HL-60 (cell line): ENCODE measurements at regions not wholly inside any gene's neighbourhood (a gene's known extent, or its start where the extent isn't known, plus 50 kb on each side); places are given as distances from the start of the nearest gene placed in this dataset.

Experiments used
- DNase-seq, 2 experiments: peaks; one replicate each; pipeline ENCODE4 v3.0.0-alpha.2; 2010 to 2020; ENCODE audit warnings: low read depth in 1 of 2, low spot score in 1 of 2
- H3K27ac ChIP-seq: fragments of 250-450 bp; sonication (Bioruptor Pico); replicated peaks from 2 replicates; pipeline ENCODE4 v1.5.1; 2020; ENCODE audit warnings: mild to moderate bottlenecking, moderate library complexity
- H3K27me3 ChIP-seq: fragments of 250-450 bp; sonication (Bioruptor Pico); 2 replicates; pipeline ENCODE4 v1.5.1; 2021; ENCODE audit warnings: mild to moderate bottlenecking, moderate library complexity; ENCODE audit not compliant: insufficient read depth, poor library complexity, severe bottlenecking
- H3K4me3 ChIP-seq: replicated peaks from 2 replicates; pipeline ENCODE4 v1.5.1; 2011; ENCODE audit warnings: mild to moderate bottlenecking, control low read depth, low read length; ENCODE audit not compliant: insufficient read depth
- CTCF ChIP-seq: IDR thresholded peaks from one replicate; pipeline ENCODE4 v1.5.1; 2011; ENCODE audit warnings: low read length, control low read depth, inconsistent platforms; ENCODE audit not compliant: insufficient read depth
- GABPA ChIP-seq: IDR thresholded peaks from 2 replicates; pipeline ENCODE4 v1.6.1; 2012; ENCODE audit warnings: low read depth
- POLR2AphosphoS5 ChIP-seq: IDR thresholded peaks from 2 replicates; pipeline ENCODE4 v1.6.1; 2012; ENCODE audit warnings: low read depth
- REST ChIP-seq: IDR thresholded peaks from 2 replicates; pipeline ENCODE4 v1.6.1; 2012; ENCODE audit warnings: low read depth; ENCODE audit not compliant: insufficient replicate concordance
- SPI1 ChIP-seq: IDR thresholded peaks from 2 replicates; pipeline ENCODE4 v1.6.1; 2012; ENCODE audit warnings: low read depth, mild to moderate bottlenecking, borderline replicate concordance

- TF ChIP-seq POLR2AphosphoS5 = no peak
- no peak for TF ChIP-seq CTCF
- Histone ChIP-seq H3K27me3 (no peaks in the 10 kb centered on the region), H3K27ac (peak overlapping the region; percentile 68), H3K4me3 (no peak overlapping the region)
- DNase-seq = no peak
Measured at GRCh38 chr20:4369119-4369797, 120.2 kb upstream of the ADRA1D start.

GRCh38 chr20:4366076-4366475 is 117.0 kb upstream of the ADRA1D start:
- no peak for DNase-seq
- Histone ChIP-seq H3K4me3 (no peak overlapping the region), H3K27ac (no peak overlapping the region), H3K27me3 (no peaks in the 10 kb centered on the region)
- no peak for TF ChIP-seq SPI1
- TF ChIP-seq POLR2AphosphoS5 = no peak
- TF ChIP-seq CTCF = no peak
- TF ChIP-seq GABPA = no peak
- no peak for TF ChIP-seq REST

- TF ChIP-seq SPI1 (no peak), GABPA (no peak), CTCF (no peak), POLR2AphosphoS5 (no peak), REST (no peak)
- H3K27me3 ChIP-seq = no peaks in the 10 kb centered on the region
- DNase-seq = no peak
- no peak overlapping the region for H3K27ac ChIP-seq
- H3K4me3 ChIP-seq = no peak overlapping the region
Measured at GRCh38 chr20:4358552-4358951, 109.5 kb upstream of the ADRA1D start.

- no peak overlapping the region for H3K27ac ChIP-seq
- no peak for DNase-seq
- H3K27me3 ChIP-seq = no peaks in the 10 kb centered on the region
- TF ChIP-seq CTCF (no peak), SPI1 (no peak), GABPA (no peak), POLR2AphosphoS5 (no peak), REST (no peak)
- no peak overlapping the region for H3K4me3 ChIP-seq
Measured at GRCh38 chr20:4352348-4352747, 103.3 kb upstream of the ADRA1D start.
